B cell (primary cell): ENCODE measurements at regions not wholly inside any gene's neighbourhood (a gene's known extent, or its start where the extent isn't known, plus 50 kb on each side); places are given as distances from the start of the nearest gene placed in this dataset.

Source experiments
- ATAC-seq: fragments of 200-7000 bp; cut with Tn5 transposase; one replicate; pipeline ENCODE4 v1.10.0; 2021; ENCODE audit warnings: low read depth, mild to moderate bottlenecking, moderate number of reproducible peaks, moderate library complexity
- CTCF ChIA-PET: fragments of 350-600 bp; sonication (Branson Sonifier 250); formaldehyde crosslinking; loops from one replicate; lab custom pipeline; 2021; ENCODE audit warnings: antibody characterized with exemption, inconsistent platforms; lab: Charles Lee
- POLR2A ChIA-PET: fragments of 350-600 bp; sonication (Branson Sonifier 250); formaldehyde crosslinking; loops from one replicate; lab custom pipeline; 2021; ENCODE audit warnings: antibody characterized with exemption; lab: Charles Lee
- DNase-seq: peaks from one replicate; pipeline ENCODE4 v3.0.0; 2013
- H2AFZ ChIP-seq: 2 replicates; pipeline ENCODE4 v1.6.1; 2012; ENCODE audit warnings: mild to moderate bottlenecking, low read depth, low read length; ENCODE audit not compliant: insufficient read depth, poor library complexity, severe bottlenecking
- H3K27ac ChIP-seq, 2 donors: 1 replicate in 1 of 2; 2 replicates in 1 of 2; pipeline ENCODE4 v1.5.1; 2012 to 2013; ENCODE audit warnings: low read length in 2 of 2, mild to moderate bottlenecking in 2 of 2, moderate library complexity in 1 of 2
- H3K27me3 ChIP-seq, 4 experiments: fragments of 200-600 bp in 1 of 4; sonication (generic) in 1 of 4; replicated peaks in 1 of 4; 1 replicate in 2 of 4; 2 replicates in 2 of 4; pipeline versions ENCODE4 v1.6.1 to v1.7.0; 2013 to 2016; ENCODE audit warnings: low read length in 3 of 4, mild to moderate bottlenecking in 2 of 4, mixed read lengths in 1 of 4, moderate library complexity in 1 of 4; ENCODE audit not compliant: insufficient read depth in 4 of 4, control insufficient read depth in 3 of 4; ENCODE audit errors: control extremely low read depth in 1 of 4
- H3K36me3 ChIP-seq, 2 experiments: replicated peaks in 1 of 2; 1 replicate in 1 of 2; 2 replicates in 1 of 2; pipeline versions ENCODE4 v1.6.1 to v1.7.1; 2013; ENCODE audit warnings: low read length in 1 of 2; ENCODE audit not compliant: insufficient read depth in 2 of 2, control insufficient read depth in 1 of 2; ENCODE audit errors: control extremely low read depth in 1 of 2, extremely low read depth in 1 of 2
- H3K4me1 ChIP-seq, 2 donors: fragments of 200-600 bp in 1 of 2; sonication (generic) in 1 of 2; 1 replicate in 1 of 2; 2 replicates in 1 of 2; pipeline versions ENCODE4 v1.5.1 to v1.6.1; 2013 to 2017; ENCODE audit warnings: low read length in 2 of 2; ENCODE audit not compliant: control insufficient read depth in 2 of 2, insufficient read depth in 2 of 2
- H3K4me2 ChIP-seq: replicated peaks from 2 replicates; pipeline ENCODE3; 2012; ENCODE audit warnings: mild to moderate bottlenecking, low read depth, low read length; ENCODE audit not compliant: poor library complexity, severe bottlenecking
- H3K4me3 ChIP-seq, 5 experiments: fragments of 200-600 bp in 1 of 5; sonication (generic) in 1 of 5; 1 replicate in 3 of 5; 2 replicates in 2 of 5; pipeline versions ENCODE4 v1.5.1 to v1.7.0; 2011 to 2016; ENCODE audit warnings: low read length in 4 of 5, mild to moderate bottlenecking in 4 of 5, low read depth in 2 of 5, control low read depth in 1 of 5, moderate library complexity in 1 of 5; ENCODE audit not compliant: insufficient read depth in 1 of 5; ENCODE audit errors: control extremely low read depth in 1 of 5, extremely low read depth in 1 of 5
- H3K79me2 ChIP-seq: fragments of 200-600 bp; sonication (generic); one replicate; pipeline ENCODE4 v1.6.0; 2016; ENCODE audit warnings: low read length; ENCODE audit not compliant: control insufficient read depth, insufficient read depth
- H3K9ac ChIP-seq: fragments of 200-600 bp; sonication (generic); 2 replicates; pipeline ENCODE4 v1.6.1; 2017; ENCODE audit warnings: mild to moderate bottlenecking, low read length, moderate library complexity
- H3K9me3 ChIP-seq, 3 donors: one replicate each; pipeline versions ENCODE4 v1.6.1 to v1.7.1; 2013; ENCODE audit warnings: low read length in 2 of 3; ENCODE audit not compliant: control insufficient read depth in 2 of 3, insufficient read depth in 1 of 3; ENCODE audit errors: control extremely low read depth in 1 of 3
- H4K20me1 ChIP-seq: 2 replicates; pipeline ENCODE4 v1.6.0; 2012; ENCODE audit warnings: mild to moderate bottlenecking, low read length; ENCODE audit not compliant: insufficient read depth, control insufficient read depth, poor library complexity, severe bottlenecking
- H3K27ac Mint-ChIP-seq: one replicate; pipeline ENCODE4 v1.8.0; 2021; ENCODE audit warnings: mixed read lengths
- H3K27me3 Mint-ChIP-seq: one replicate; pipeline ENCODE4 v1.8.0; 2021; ENCODE audit warnings: mixed read lengths
- H3K4me1 Mint-ChIP-seq: one replicate; pipeline ENCODE4 v1.8.0; 2021; ENCODE audit warnings: mixed read lengths
- H3K4me3 Mint-ChIP-seq: one replicate; pipeline ENCODE4 v1.8.0; 2021; ENCODE audit warnings: mixed read lengths
- H3K9me3 Mint-ChIP-seq: one replicate; pipeline ENCODE4 v1.8.0; 2022; ENCODE audit warnings: mixed read lengths; ENCODE audit not compliant: insufficient read depth
- CTCF ChIP-seq: fragments of 200-600 bp; IDR thresholded peaks from one replicate; pipeline ENCODE4 v1.8.0; 2022; ENCODE audit warnings: antibody characterized with exemption, mild to moderate bottlenecking
- EZH2 ChIP-seq: IDR thresholded peaks from 2 replicates; pipeline ENCODE4 v1.6.1; 2012; ENCODE audit warnings: borderline replicate concordance, low read depth, mild to moderate bottlenecking, moderate library complexity, low read length; ENCODE audit not compliant: insufficient read depth, poor library complexity, severe bottlenecking
- WGBS: methylation state at CpG from one replicate; pipeline ENCODE4 v1.1.5; 2013; ENCODE audit warnings: missing lambda C conversion rate; ENCODE audit not compliant: insufficient coverage; 5-methylcytosine and 5-hydroxymethylcytosine counted together
- intact Hi-C: fragments of 100-400 bp; cut with micrococcal nuclease; formaldehyde crosslinking; loops from one replicate; pipeline ENCODE4 v1.10.0; 2022

GRCh38 chr10:117788911-117789310 lies 246.4 kb downstream of the EMX2 start:
- no peak overlapping the region for H3K9ac ChIP-seq
- no peaks in the 10 kb centered on the region for H3K79me2 ChIP-seq
- no peaks in the 10 kb centered on the region for H4K20me1 ChIP-seq
- no peaks in the 10 kb centered on the region for H3K27me3 ChIP-seq
- ChIA-PET CTCF (no interaction called here), POLR2A (no interaction called here)
- WGBS, result no CpG with 5 or more reads among the region's 3 CpGs
- TF ChIP-seq EZH2, result no peak
- H3K27me3 Mint-ChIP-seq, result no peaks in the 10 kb centered on the region
- no peaks in the 10 kb centered on the region for H3K4me1 ChIP-seq
- peaks cover 0 to 3% (median 1%) of the 10 kb centered on the region in 3 donors for H3K9me3 ChIP-seq
- H3K27ac ChIP-seq, result no peak overlapping the region
- H3K4me3 Mint-ChIP-seq, result no peak overlapping the region
- H3K36me3 ChIP-seq, result no peaks in the 10 kb centered on the region
- no peaks in the 10 kb centered on the region for H3K4me1 Mint-ChIP-seq
- H3K27ac Mint-ChIP-seq, result no peak overlapping the region
- intact Hi-C loops, result no loop called here
- ATAC-seq (no peak), DNase-seq (no peak)
- H2AFZ ChIP-seq, result no peak overlapping the region
- no peaks in the 10 kb centered on the region for H3K9me3 Mint-ChIP-seq
- H3K4me2 ChIP-seq, result no peak overlapping the region
- H3K4me3 ChIP-seq, result no peak overlapping the region

- H3K27ac Mint-ChIP-seq, result no peak overlapping the region
- ATAC-seq (no peak), DNase-seq (no peak)
- H3K4me3 Mint-ChIP-seq, result no peak overlapping the region
- no peaks in the 10 kb centered on the region for H3K9me3 Mint-ChIP-seq
- ChIA-PET CTCF (no interaction called here), POLR2A (no interaction called here)
- Histone ChIP-seq H3K4me2 (no peak overlapping the region), H3K79me2 (no peaks in the 10 kb centered on the region), H3K36me3 (no peaks in the 10 kb centered on the region), H4K20me1 (no peaks in the 10 kb centered on the region), H3K27ac (no peak overlapping the region), H3K9me3 (peaks cover 0 to 1% (median 0%) of the 10 kb centered on the region in 3 donors), H3K27me3 (no peaks in the 10 kb centered on the region), H3K4me3 (no peak overlapping the region), H2AFZ (no peak overlapping the region), H3K9ac (no peak overlapping the region), H3K4me1 (no peaks in the 10 kb centered on the region)
- no CpG with 5 or more reads among the region's 4 CpGs for WGBS
- H3K27me3 Mint-ChIP-seq, result no peaks in the 10 kb centered on the region
- TF ChIP-seq EZH2 (no peak), CTCF (no peak)
- H3K4me1 Mint-ChIP-seq, result no peaks in the 10 kb centered on the region
- intact Hi-C loops, result no loop called here
Measured at GRCh38 chr10:117790179-117790578, 247.6 kb downstream of the EMX2 start.
